ENCODE measurements at regions not wholly inside any gene's neighbourhood (a gene's known extent, or its start where the extent isn't known, plus 50 kb on each side); places are given as distances from the start of the nearest gene placed in this dataset.
"Not testable (repeated sequence)": the region's sequence is repeated elsewhere in the genome, so short reads cannot be mapped to it uniquely, and the experiment has no call there.

DNA sequence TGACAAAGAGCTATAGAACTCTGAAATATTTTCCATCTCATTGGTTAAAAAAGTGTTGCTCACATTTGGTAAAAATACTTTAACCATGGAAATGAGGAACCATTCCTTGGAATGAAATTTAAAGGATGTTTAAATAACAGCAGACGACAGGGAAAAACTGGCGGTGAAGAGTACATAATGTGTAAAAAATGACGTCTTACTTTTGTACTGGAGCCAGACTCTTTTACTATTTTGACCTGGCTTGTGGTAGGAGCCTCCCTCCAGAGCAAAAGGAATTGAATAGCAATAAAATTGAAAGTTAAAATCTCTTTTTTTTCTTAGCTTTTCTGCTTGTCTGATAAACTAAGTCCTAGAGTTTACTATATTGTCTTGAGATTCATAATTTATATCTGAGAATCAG, 426.2 kb upstream of the KLHL1 start:
- DNase-seq (ENCODE audit: insufficient read length, low spot score) (no peak), FAIRE-seq (no peak)

GRCh38 chr13:70529652-70530051, 421.4 kb upstream of the KLHL1 start:
- no peak for FAIRE-seq
- no peak for DNase-seq (ENCODE audit: insufficient read length, low spot score)
- TF ChIP-seq PAX5 (IDR thresholded peaks at IDR 0.05; ENCODE audit: insufficient read depth, low read length, severe bottlenecking) (no peak), POLR2AphosphoS5 (IDR thresholded peaks at IDR 0.05; ENCODE audit: low read depth, low read length) (no peak), SPI1 (IDR thresholded peaks at IDR 0.05; ENCODE audit: low read depth, low read length) (no peak), TAF1 (IDR thresholded peaks at IDR 0.05; ENCODE audit: low read depth, low read length) (no peak), POU2F2 (IDR thresholded peaks at IDR 0.05; ENCODE audit: low read depth, low read length) (no peak), POLR2A (IDR thresholded peaks at IDR 0.05; ENCODE audit: low read depth, low read length) (no peak)

More for the DNA sequence above, 426.2 kb upstream of the KLHL1 start:
- TF ChIP-seq POLR2AphosphoS5 (IDR thresholded peaks at IDR 0.05; ENCODE audit: low read depth, low read length) (no peak), SPI1 (IDR thresholded peaks at IDR 0.05; ENCODE audit: low read depth, low read length) (no peak), POLR2A (IDR thresholded peaks at IDR 0.05; ENCODE audit: low read depth, low read length) (no peak), TAF1 (IDR thresholded peaks at IDR 0.05; ENCODE audit: low read depth, low read length) (no peak), POU2F2 (IDR thresholded peaks at IDR 0.05; ENCODE audit: low read depth, low read length) (no peak), PAX5 (IDR thresholded peaks at IDR 0.05; ENCODE audit: insufficient read depth, low read length, severe bottlenecking) (no peak)

- no peak for DNase-seq (ENCODE audit: insufficient read length, low spot score)
- no peak for FAIRE-seq
- TF ChIP-seq POLR2AphosphoS5 (IDR thresholded peaks at IDR 0.05; ENCODE audit: low read depth, low read length) (no peak), POLR2A (IDR thresholded peaks at IDR 0.05; ENCODE audit: low read depth, low read length) (no peak), TAF1 (IDR thresholded peaks at IDR 0.05; ENCODE audit: low read depth, low read length) (no peak), PAX5 (IDR thresholded peaks at IDR 0.05; ENCODE audit: insufficient read depth, low read length, severe bottlenecking) (no peak), SPI1 (IDR thresholded peaks at IDR 0.05; ENCODE audit: low read depth, low read length) (no peak), POU2F2 (IDR thresholded peaks at IDR 0.05; ENCODE audit: low read depth, low read length) (no peak)
These were observed 419.3 kb upstream of the KLHL1 start for GRCh38 chr13:70527599-70527998.

GRCh38 chr13:70523622-70524021, 415.4 kb upstream of the KLHL1 start:
- TF ChIP-seq POU2F2 (IDR thresholded peaks at IDR 0.05; ENCODE audit: low read depth, low read length), result no peak
- TF ChIP-seq POLR2A (IDR thresholded peaks at IDR 0.05; ENCODE audit: low read depth, low read length), result no peak
- TF ChIP-seq TAF1 (IDR thresholded peaks at IDR 0.05; ENCODE audit: low read depth, low read length), result no peak
- TF ChIP-seq POLR2AphosphoS5 (IDR thresholded peaks at IDR 0.05; ENCODE audit: low read depth, low read length), result no peak
- TF ChIP-seq SPI1 (IDR thresholded peaks at IDR 0.05; ENCODE audit: low read depth, low read length), result no peak
- TF ChIP-seq PAX5 (IDR thresholded peaks at IDR 0.05; ENCODE audit: insufficient read depth, low read length, severe bottlenecking), result no peak
- no peak for FAIRE-seq
- DNase-seq (ENCODE audit: insufficient read length, low spot score), result no peak

- no peak for TF ChIP-seq POLR2AphosphoS5 (IDR thresholded peaks at IDR 0.05; ENCODE audit: low read depth, low read length)
- no peak for TF ChIP-seq POLR2A (IDR thresholded peaks at IDR 0.05; ENCODE audit: low read depth, low read length)
- no peak for TF ChIP-seq SPI1 (IDR thresholded peaks at IDR 0.05; ENCODE audit: low read depth, low read length)
- no peak for TF ChIP-seq TAF1 (IDR thresholded peaks at IDR 0.05; ENCODE audit: low read depth, low read length)
- DNase-seq (ENCODE audit: insufficient read length, low spot score) (no peak), FAIRE-seq (no peak)
These were observed 412.2 kb upstream of the KLHL1 start for GRCh38 chr13:70520275-70521036.

DNA sequence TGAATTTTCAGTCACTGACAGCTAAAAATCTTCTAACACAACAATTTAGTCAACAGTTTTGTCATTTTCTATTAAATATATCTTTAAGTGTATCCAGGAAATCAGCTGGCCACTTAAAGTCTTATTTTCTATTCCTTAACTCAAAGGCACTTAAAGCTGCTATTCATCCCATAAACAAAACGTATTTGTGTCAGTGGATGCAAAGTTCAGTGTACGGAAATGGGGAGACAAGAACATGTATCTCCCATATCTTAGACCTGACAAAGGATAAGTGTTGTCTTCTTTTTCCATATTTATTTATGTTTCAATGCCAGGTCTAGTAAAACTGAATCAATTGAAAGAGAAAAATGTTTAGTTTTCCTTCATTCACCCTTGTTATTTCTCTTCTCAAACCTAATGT, 409.8 kb upstream of the KLHL1 start:
- TF ChIP-seq POU2F2 (IDR thresholded peaks at IDR 0.05; ENCODE audit: low read depth, low read length) (no peak), POLR2A (IDR thresholded peaks at IDR 0.05; ENCODE audit: low read depth, low read length) (no peak), POLR2AphosphoS5 (IDR thresholded peaks at IDR 0.05; ENCODE audit: low read depth, low read length) (no peak), TAF1 (IDR thresholded peaks at IDR 0.05; ENCODE audit: low read depth, low read length) (no peak), PAX5 (IDR thresholded peaks at IDR 0.05; ENCODE audit: insufficient read depth, low read length, severe bottlenecking) (no peak), SPI1 (IDR thresholded peaks at IDR 0.05; ENCODE audit: low read depth, low read length) (no peak)
- FAIRE-seq, result no peak
- DNase-seq (ENCODE audit: insufficient read length, low spot score), result no peak

DNA sequence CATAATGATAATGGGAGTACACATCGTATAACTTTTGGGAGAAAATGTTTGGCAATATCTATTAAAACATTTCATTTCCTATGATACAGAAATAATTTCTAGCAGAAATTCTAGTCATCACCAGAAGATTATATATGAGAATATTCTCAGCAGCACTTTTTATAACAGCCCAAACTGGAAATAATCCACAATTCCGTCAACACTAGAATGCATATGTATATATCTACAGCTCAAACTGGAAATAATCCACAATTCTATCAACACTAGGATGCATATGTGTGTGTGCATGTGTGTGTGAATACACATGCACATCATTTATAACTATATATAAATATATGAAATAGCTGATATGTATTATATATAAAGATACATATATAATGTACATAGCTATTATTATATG, 408.0 kb upstream of the KLHL1 start:
- DNase-seq (ENCODE audit: insufficient read length, low spot score) (no peak), FAIRE-seq (no peak)
- no peak for TF ChIP-seq POU2F2 (IDR thresholded peaks at IDR 0.05; ENCODE audit: low read depth, low read length)
- no peak for TF ChIP-seq POLR2A (IDR thresholded peaks at IDR 0.05; ENCODE audit: low read depth, low read length)
- TF ChIP-seq PAX5 (IDR thresholded peaks at IDR 0.05; ENCODE audit: insufficient read depth, low read length, severe bottlenecking), result no peak
- no peak for TF ChIP-seq POLR2AphosphoS5 (IDR thresholded peaks at IDR 0.05; ENCODE audit: low read depth, low read length)
- TF ChIP-seq TAF1 (IDR thresholded peaks at IDR 0.05; ENCODE audit: low read depth, low read length), result no peak
- TF ChIP-seq SPI1 (IDR thresholded peaks at IDR 0.05; ENCODE audit: low read depth, low read length), result no peak

DNA sequence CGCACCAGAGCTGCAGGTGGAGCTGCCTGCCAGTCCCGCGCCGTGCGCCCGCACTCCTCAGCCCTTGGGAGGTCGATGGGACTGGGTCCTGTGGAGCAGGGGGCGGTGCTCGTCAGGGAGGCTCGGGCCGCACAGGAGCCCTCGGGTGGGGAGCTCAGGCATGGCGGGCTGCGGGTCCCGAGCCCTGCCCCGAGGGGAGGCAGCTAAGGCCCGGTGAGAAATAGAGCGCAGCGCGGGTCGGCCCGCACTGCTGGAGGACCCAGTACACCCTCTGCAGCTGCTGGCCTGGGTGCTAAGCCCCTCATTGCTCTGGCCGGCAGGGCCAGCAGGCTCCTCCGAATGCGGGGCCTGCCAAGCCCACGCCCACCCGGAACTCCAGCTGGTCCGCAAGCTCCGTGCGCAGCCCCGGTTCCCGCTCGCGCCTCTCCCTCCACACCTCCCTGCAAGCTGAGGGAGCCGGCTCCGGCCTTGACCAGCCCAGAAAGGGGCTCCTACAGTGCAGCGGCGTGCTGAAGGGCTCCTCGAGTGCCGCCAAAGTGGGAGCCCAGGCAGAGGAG, 403.7 kb upstream of the KLHL1 start:
- not testable (repeated sequence) for DNase-seq (ENCODE audit: insufficient read length, low spot score); FAIRE-seq

DNA sequence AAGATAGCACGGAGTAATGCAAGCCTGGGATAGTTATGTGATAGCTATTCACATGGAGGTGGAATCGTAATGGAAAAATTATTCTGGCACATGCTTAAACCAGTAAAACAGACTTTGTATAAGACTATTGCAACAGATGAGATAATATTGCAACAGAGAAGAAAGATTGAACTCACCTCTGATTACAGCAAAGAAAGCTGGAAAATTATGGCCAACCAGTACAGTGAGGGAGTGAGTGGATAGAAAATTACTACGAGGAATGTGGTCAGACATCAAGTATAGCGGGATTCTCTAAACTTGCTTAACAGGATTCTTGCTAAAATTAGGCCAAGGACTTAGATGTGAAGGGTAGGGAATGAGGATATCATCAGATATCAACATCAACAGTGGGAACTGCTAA, 397.6 kb upstream of the KLHL1 start:
- DNase-seq (ENCODE audit: insufficient read length, low spot score), result no peak
- FAIRE-seq, result no peak
- TF ChIP-seq PAX5 (IDR thresholded peaks at IDR 0.05; ENCODE audit: insufficient read depth, low read length, severe bottlenecking) (no peak), TAF1 (IDR thresholded peaks at IDR 0.05; ENCODE audit: low read depth, low read length) (no peak), POLR2AphosphoS5 (IDR thresholded peaks at IDR 0.05; ENCODE audit: low read depth, low read length) (no peak), POU2F2 (IDR thresholded peaks at IDR 0.05; ENCODE audit: low read depth, low read length) (no peak), SPI1 (IDR thresholded peaks at IDR 0.05; ENCODE audit: low read depth, low read length) (no peak), POLR2A (IDR thresholded peaks at IDR 0.05; ENCODE audit: low read depth, low read length) (no peak)

DNA sequence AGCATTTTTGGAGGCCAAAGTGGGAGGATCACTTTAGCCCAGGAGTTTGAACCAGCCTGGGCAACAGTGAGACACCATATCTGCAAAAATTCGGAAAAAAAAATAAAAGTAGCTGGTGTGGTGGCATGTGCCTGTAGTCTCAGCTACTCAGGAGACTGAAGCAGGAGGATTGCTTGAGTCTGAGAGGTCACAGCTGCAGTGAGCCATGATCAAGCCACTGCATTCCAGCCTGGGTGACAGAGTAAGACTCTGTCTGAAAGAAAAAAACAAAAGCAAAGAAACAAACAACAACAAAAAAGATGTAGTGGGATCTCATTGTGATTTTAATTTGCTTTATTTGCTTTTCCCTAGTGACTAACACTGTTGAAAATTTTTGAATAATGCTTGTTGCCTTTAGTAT, 394.7 kb upstream of the KLHL1 start:
- FAIRE-seq (no peak), DNase-seq (ENCODE audit: insufficient read length, low spot score) (no peak)
- no peak for TF ChIP-seq PAX5 (IDR thresholded peaks at IDR 0.05; ENCODE audit: insufficient read depth, low read length, severe bottlenecking)

Data from GM12891 (cell line).